ENCODE measurements at regions not wholly inside any gene's neighbourhood (a gene's known extent, or its start where the extent isn't known, plus 50 kb on each side); places are given as distances from the start of the nearest gene placed in this dataset.
"Not testable (repeated sequence)": the region's sequence is repeated elsewhere in the genome, so short reads cannot be mapped to it uniquely, and the experiment has no call there.

DNA sequence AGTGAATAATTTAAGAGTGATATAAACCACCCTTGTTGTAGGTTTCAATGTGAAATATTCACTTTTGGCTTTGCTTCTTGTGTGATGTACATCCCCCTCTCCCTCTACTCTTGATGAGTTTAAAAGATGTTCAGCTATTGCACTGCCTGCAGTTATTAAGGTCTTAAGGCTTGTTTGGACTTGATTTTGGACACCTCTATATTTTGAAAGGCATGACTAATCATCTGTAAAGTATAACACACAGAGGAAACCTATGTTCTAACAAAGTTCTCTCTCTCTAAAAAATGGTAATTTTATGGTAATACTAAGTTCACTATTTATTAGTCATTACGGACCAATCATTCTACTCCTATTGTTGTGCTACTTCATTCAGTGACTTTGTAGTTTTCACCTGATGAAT lies 1719.9 kb downstream of the GRIK2 start:
- intact Hi-C loops (cut with micrococcal nuclease): no loop called here
- DNase-seq: no peak
- ATAC-seq: no peak

DNA sequence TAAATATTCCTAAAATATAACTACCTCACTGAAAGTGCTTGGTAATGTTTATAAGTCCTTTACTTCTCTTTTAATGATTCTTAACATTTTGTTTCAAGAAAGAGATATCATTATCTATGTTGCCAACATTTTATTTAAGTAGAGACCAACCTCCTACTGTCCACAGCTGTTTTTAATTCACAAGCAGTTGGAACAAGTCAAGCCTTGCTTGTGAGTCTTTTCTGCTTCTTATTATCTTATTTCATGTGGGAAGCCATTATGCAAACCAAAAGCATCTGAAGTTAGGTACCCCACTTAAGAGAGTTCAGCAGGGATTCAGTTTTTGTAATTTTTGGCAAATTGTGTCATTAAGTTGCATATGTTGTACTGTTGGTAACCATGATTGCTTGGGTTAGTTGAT lies 1714.5 kb downstream of the GRIK2 start:
- intact Hi-C loops (cut with micrococcal nuclease): no loop called here

DNA sequence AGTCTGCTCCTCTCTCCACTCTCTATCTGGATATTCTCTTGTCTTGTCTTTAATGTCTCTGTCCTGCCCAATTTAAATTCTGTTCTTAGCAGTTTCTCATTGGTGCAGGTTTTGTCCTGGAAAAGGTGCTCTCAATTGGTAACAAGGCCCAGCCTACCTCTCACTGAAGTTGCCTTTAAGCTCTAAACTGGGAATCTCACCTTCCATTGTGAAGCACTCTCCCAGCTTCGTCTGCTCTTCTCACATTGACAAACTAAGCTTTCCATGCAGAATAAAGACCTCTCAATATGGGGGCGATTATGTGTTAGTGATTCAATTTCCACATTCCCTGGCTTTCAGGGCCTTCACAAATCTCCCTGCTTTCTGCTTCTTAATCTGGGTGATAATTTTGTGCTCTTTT lies 1712.2 kb downstream of the GRIK2 start:
- intact Hi-C loops (cut with micrococcal nuclease): no loop called here
- no peak for DNase-seq
- no peak for ATAC-seq

More for the DNA sequence above, 1714.5 kb downstream of the GRIK2 start:
- ATAC-seq (no peak), DNase-seq (no peak)

DNA sequence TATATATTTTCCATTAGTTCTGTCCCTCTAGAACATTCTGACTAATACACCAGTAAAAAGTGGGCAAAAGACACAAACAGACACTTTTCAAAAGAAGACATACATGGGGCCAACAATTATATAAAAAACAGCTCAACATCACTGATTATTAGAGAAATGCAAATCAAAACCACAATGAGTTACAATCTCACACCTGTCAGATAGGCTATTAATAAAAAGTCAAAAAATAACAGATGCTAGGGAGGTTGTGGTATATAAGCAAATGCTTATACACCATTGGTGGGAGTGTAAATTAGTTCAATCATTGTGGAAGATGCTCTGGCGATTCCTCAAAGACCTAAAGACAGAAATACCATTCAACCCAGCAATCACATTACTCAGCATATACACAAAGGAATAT lies 1707.8 kb downstream of the GRIK2 start:
- intact Hi-C loops (cut with micrococcal nuclease): no loop called here
- DNase-seq (no peak), ATAC-seq (no peak)

DNA sequence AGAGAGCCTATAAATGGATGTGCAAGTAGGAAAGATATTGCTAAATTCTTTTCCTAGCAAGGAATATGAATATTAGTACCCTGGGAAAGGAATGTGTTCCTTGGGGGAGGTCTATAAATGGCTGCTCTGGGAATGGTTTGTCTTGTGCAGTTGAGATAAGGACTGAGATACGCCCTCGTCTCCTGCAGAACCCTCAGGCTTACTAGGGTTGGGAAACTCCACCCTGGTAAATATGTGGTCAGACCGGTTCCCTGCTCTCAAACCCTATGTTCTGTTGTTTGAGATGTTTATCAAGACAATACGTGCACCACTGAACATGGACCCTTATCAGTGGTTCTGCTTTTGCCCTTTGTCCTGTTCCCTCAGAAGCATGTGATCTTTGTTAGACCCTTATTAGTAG lies 1698.9 kb downstream of the GRIK2 start:
- DNase-seq; intact Hi-C loops (cut with micrococcal nuclease); ATAC-seq: not testable (repeated sequence)

DNA sequence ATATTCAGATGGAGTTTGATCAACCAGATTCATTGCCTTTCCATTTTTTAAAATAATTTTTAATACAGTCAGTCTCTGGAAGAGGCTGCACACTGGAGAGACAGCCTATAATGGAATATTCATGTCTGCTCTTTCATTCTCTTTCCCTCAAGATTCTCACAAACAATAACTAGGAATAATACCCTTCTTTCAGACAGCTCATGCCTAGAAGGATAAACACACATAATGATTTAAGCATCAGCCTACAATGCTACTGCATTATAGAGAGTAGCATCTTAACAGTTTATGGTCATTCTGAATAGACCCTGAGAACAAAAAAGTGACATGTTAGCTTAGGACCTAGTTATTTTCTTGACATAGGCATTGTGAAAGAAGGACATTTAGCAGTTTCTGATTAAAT lies 1692.3 kb downstream of the GRIK2 start:
- intact Hi-C loops (cut with micrococcal nuclease): no loop called here
- no peak for DNase-seq
- ATAC-seq: no peak

DNA sequence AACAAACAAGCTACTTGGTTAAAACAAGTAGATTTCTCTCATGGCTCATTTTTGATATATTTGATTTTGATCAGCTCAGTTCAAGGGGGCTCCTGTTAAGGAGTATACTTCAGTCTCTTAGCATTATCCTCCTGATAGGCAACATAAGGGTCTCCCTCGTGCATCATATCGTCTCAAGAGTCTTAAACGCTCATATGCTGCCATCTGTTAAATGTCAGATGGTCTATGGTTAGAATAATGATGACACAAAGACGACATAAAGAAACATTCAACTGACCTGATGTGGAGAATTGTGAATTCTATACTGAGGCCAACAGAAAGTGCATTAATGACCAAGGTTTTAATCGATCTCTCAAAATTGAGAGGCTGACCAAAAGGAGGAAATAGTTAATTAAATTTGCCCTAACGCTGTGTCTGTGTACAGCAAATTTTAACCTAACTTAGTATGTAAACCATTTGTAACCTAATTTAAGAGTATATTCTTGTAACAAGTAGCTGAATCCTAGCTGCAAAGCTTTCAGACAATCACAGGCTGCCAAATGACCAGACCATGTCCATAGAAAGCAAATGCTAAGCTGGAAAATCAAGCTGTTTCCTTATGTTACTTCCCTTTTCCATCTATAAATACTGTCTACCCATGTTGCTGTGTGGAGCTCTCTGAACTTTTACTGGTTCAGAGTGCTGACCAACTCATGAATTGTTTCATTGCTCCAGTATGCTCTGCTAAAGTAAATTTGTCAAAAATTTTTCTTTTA lies 1688.5 kb downstream of the GRIK2 start:
- ATAC-seq: no peak
- no peak for DNase-seq
- intact Hi-C loops (cut with micrococcal nuclease): no loop called here

DNA sequence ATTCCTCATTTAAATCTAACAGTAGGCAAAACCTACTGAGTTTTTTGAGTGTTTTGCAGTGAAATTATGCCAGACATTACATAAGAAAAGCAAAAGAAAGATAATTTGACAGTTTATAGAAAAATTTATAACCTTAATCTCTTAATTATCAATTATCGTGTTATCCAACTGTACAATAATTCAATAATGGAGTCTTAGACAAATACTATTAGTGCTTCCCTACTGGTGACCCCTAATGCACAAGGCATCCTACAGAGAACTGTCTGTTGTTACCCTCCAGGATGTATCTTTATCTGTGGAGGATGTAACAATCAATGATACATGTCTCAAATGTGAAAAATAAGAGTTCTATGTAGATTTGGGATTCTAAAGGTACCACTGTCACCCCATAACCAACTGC lies 1687.6 kb downstream of the GRIK2 start:
- no peak for ATAC-seq
- intact Hi-C loops (cut with micrococcal nuclease): no loop called here
- DNase-seq: no peak

DNA sequence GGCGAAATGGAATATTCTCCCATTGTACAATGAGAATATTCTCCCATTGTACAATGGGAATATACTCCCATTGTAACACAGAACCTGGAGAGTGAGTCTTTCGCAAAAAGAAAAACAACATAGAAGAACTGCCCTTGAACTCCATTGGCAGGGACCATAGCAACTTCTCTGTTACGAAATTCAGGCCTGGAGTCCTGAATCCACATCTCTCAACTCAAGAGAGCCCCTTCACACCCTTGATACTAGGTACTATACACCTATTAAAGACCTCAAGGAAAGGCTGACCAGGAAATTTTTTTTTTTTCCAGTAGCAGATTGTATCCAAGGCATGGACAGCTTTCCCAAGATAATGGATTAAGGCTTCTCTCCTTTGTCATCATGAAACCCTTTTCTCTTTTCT lies 1687.0 kb downstream of the GRIK2 start:
- intact Hi-C loops (cut with micrococcal nuclease): no loop called here
- ATAC-seq: no peak
- no peak for DNase-seq

DNA sequence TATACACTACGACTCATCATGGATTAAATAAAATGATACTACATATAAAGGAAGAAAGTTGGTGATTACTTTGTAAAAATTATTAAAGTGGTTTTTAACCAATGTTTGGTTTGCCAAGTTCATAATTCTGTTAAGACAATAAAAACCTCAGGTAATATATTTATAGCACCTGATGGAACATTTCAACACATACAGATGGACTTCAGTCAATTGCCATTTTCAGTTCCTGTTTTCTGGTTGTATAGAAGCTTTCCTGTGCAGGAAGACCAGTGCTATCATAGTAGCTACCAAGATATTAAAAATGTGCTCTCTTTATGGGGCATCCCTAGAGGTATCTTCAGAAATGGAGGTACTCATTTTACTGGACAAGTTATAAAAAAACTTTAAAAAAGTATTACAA lies 1686.4 kb downstream of the GRIK2 start:
- intact Hi-C loops (cut with micrococcal nuclease): no loop called here
- DNase-seq: no peak
- ATAC-seq: no peak

DNA sequence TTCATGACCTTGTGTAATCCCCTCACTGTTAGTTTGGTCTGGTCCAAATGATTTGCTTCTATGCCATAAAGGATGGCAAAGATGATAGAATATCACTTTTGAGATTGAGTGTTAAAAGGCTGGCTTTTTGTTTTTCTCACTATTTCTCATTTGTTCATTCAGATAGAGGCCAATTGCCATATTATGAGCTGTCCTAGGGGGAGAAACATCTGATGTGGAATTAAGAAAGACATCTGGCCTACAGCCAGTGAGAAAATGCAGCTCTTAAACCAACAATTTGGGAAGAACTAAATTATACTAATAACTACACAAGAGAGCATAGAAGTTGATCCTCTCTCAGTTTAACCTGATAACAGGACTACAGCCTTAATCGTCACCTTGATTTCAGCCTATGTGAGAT lies 1668.6 kb downstream of the GRIK2 start:
- DNase-seq: no peak
- intact Hi-C loops (cut with micrococcal nuclease): no loop called here
- no peak for ATAC-seq

DNA sequence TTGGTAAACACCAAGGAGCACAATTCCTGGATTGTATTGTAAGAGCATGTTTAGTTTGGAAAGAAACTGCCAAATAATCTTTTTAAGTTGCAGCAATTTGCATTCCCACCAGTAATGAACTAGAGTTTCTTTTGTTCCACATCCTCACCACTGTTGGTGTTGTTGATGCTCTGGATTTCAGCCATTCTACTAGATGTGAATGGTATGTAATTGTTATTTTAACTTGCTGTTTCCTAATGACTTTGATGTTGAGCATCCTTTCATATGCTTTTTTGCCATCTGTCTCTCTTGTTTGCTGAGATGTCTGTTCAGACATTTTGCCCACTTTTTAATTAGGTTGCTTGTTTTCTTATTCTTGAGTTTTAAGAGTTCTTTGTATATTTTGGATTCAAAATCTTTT lies 1654.1 kb downstream of the GRIK2 start:
- DNase-seq (no peak), ATAC-seq (no peak)
- intact Hi-C loops (cut with micrococcal nuclease): no loop called here

DNA sequence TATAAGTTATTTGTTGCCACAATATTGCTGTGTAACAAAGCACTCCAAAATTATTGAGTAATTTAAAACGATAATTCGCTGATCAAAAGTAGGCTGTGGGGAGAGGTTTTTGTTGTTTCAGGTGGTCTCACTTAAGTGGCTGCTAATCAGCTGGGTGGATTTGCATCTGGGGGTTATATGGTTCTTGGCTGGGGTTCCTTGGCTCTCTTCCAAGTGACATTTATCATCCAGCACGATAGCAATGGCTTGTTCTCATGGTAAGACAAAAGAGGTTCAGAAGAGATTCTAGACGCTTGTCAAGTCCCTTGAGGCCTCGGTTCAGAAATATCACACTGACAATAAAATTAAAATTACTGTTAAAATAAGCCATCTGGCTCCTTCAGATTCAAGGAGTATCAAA lies 1648.8 kb downstream of the GRIK2 start:
- ATAC-seq: no peak
- intact Hi-C loops (cut with micrococcal nuclease): no loop called here
- DNase-seq: no peak

DNA sequence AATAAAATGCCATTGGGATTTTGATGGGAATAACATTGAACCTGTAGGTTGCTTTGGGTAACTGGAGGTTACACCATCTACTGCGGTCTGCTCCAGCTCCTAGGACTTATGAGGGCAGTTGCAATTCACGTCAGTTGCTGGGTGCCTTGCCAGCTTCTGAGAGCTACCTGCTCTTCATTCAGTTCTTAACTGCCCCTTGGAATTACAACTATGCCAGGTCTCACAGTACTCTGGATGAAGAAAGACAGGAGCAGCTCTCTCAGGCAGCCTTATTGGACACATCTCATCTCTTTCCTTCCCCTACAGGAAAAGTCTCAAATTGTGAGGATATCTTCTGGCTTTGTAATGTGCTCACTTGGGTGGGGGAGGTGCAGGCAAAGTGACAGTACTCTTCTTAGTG lies 1643.3 kb downstream of the GRIK2 start:
- intact Hi-C loops (cut with micrococcal nuclease): no loop called here
- DNase-seq: no peak
- ATAC-seq: no peak

DNA sequence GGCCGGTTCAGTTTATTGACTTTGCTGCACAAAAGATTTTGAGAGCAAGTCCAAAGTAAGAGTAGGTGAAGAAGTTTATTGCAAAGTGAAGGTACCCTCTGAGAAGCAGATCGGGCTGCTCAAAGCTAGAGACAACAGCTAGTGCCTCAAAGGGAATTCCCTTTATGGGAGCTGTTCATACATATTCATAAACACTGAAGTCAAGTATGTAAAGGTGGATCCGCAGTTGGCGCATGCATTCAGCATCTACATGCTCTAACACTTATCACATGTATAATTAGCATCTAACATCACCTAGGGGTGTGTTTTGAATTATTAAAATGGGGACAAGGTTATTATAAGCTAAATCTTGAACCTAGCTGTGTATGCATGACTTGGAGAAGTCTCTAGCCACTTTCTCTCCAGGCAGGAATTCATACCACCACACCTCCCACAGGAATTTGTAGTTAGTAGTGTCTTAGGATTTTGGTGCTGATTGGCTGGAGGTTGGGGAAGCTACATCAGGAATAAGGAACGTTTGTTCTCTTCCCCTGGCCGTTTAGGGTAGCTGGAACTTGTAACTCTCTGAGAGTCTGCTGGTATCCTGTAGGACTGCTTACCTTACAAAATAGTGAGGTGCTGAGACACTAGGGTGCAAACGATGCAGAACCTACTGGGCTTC lies 1633.9 kb downstream of the GRIK2 start:
- ATAC-seq: no peak
- intact Hi-C loops (cut with micrococcal nuclease): no loop called here
- DNase-seq: no peak

DNA sequence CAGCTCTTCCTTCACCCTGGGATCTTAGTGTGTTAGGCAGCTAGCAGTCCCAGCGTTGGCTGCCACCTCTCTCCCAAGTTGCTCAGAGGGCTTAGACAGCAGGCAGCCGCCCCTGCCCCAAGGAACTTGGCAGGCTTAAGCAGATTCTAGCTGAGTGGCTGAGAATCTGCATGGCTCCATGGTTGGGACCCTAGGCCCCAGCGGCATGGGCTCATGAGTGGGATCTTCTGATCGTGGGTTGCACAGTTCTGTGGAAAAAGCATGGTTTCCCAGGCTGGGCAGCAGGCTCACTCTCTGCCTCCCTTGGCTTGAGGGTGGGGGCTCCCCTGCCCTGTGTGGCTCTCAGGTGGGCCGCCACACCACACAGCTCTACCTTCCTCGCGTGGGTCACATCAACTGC lies 1624.9 kb downstream of the GRIK2 start:
- intact Hi-C loops (cut with micrococcal nuclease): no loop called here
- no peak for DNase-seq
- ATAC-seq: no peak

DNA sequence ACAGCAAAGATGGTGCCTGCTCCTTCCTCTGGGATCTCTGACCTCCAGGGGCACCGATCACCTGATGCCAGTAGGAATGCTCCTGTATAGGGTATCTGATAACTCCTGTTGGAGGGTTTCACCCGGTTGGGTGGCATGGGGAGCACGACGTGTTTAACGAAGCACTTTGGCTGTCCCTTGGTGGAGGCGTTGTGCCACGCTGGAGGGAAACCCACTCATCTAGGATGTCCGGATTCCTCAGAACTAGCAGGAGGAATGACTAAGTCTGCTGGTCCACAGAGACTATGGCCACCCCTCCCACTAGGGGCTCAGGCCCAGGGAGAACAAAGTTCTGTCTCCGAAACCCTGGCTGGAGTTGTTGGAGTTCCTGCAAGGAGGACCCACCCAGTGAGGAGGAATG lies 1624.4 kb downstream of the GRIK2 start:
- intact Hi-C loops (cut with micrococcal nuclease): no loop called here
- no peak for ATAC-seq

DNA sequence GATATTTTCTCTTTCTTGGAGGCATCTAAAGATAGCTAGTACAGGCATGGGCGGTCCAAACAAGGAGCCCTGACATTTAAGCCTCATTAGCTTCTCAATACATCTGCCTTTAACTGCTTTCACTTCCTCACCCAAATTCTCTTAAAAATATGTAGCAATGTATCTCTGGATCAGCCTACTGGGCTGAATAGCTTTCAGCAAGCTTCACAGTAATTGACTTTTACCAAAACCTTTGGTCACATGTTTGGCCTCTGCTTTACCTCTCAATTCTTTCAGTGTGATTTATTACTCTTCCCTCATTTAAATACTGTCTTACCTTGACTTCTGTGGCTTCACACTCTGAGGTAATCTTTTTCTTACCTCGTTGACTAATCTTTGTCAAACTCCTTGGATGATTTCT lies 1618.1 kb downstream of the GRIK2 start:
- intact Hi-C loops (cut with micrococcal nuclease): no loop called here
- no peak for DNase-seq
- ATAC-seq: no peak

More for the DNA sequence above, 1624.4 kb downstream of the GRIK2 start:
- DNase-seq: no peak

DNA sequence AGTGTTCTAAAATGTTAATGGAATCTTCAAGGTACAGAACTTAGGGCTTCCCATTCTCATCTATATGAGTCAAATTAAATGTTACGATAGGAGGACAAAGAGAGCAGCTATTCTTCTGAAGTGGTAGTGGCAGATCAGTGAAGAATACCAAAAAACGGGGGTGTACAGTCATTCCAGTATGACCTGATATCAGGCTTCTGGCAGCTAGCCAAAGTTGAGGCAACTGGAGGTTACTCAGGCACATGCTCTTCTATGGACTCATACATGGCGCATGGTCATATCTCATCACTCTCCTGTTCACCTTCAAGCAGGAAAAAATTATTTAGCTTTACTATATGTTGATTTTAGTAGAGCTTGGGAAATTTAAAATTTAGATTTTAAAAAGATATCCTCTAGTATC lies 1608.8 kb downstream of the GRIK2 start:
- DNase-seq (no peak), ATAC-seq (no peak)

DNA sequence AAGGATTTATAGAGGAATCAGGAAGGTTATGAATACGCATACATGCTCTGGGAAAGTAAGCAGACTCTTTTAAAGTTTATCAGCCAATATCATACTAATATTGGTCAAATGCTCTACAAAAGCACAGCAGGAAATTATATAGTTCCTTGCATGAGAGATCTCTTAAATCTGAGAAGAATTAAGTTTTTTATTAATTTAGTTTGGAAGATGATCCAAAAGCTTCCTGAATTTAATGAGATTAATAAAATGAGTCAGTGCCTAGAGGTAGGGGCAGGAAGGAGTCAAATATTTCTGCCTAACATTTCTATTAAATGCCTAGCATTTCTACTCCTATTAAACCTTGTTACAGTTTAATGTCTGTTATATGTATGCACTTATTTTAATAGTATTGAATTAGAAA lies 1608.2 kb downstream of the GRIK2 start:
- intact Hi-C loops (cut with micrococcal nuclease): no loop called here
- no peak for ATAC-seq
- no peak for DNase-seq

More for the DNA sequence above, 1608.8 kb downstream of the GRIK2 start:
- intact Hi-C loops (cut with micrococcal nuclease): no loop called here

DNA sequence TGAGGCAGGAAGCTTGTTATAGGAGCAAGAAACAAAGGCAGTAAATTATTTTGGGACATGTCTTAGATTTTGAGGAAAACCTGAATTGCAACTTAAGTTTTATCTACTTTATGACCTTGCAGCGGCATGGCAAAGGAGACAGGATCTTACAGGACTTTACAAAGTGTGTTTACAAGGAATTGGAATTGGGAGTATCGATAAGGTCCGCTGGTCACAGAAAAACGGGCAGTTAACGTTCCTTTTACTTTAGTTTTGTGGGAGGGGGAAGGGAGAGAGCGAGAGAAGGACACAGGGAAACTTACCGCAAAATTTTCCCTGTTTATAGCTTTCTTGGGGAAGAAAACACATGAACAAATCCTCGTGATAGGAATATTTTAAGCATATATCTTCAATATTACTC lies 1607.2 kb downstream of the GRIK2 start:
- no peak for DNase-seq
- intact Hi-C loops (cut with micrococcal nuclease): no loop called here
- ATAC-seq: no peak
